ENCODE measurements at regions not wholly inside any gene's neighbourhood (a gene's known extent, or its start where the extent isn't known, plus 50 kb on each side); places are given as distances from the start of the nearest gene placed in this dataset.

- H3K36me3 ChIP-seq (ENCODE audit: control insufficient read depth in 2 of 2, insufficient read depth in 2 of 2, low read length in 2 of 2) = no peaks in the 10 kb centered on the region
- no peak overlapping the region for H3K4me3 ChIP-seq (ENCODE audit: low read length in 2 of 2)
- no peaks in the 10 kb centered on the region for H3K9me3 ChIP-seq (ENCODE audit: control insufficient read depth in 2 of 2, low read length in 2 of 2)
- H3K9ac ChIP-seq (ENCODE audit: low read length in 2 of 2) = no peak overlapping the region
- no peak overlapping the region for H3K27ac ChIP-seq (ENCODE audit: low read length)
- no peaks in the 10 kb centered on the region for H3K27me3 ChIP-seq (ENCODE audit: control insufficient read depth in 1 of 2, insufficient read depth in 2 of 2, low read length in 2 of 2)
- no peaks in the 10 kb centered on the region for H3K4me1 ChIP-seq (ENCODE audit: control insufficient read depth, insufficient read depth, low read length)
Observed at GRCh38 chr10:64313967-64314366, 792.8 kb downstream of the REEP3 start.

- Histone ChIP-seq H3K27ac (ENCODE audit: low read length) (no peak overlapping the region), H3K4me3 (ENCODE audit: low read length in 2 of 2) (no peak overlapping the region), H3K27me3 (ENCODE audit: control insufficient read depth in 1 of 2, insufficient read depth in 2 of 2, low read length in 2 of 2) (no peaks in the 10 kb centered on the region), H3K9ac (ENCODE audit: low read length in 2 of 2) (no peak overlapping the region), H3K36me3 (ENCODE audit: control insufficient read depth in 2 of 2, insufficient read depth in 2 of 2, low read length in 2 of 2) (no peaks in the 10 kb centered on the region), H3K4me1 (ENCODE audit: control insufficient read depth, insufficient read depth, low read length) (no peaks in the 10 kb centered on the region), H3K9me3 (ENCODE audit: control insufficient read depth in 2 of 2, low read length in 2 of 2) (no peaks in the 10 kb centered on the region)
Observed at GRCh38 chr10:64316416-64316815, 795.2 kb downstream of the REEP3 start.

- H3K36me3 ChIP-seq (ENCODE audit: control insufficient read depth in 2 of 2, insufficient read depth in 2 of 2, low read length in 2 of 2) = no peaks in the 10 kb centered on the region
- no peak overlapping the region for H3K27ac ChIP-seq (ENCODE audit: low read length)
- H3K9me3 ChIP-seq (ENCODE audit: control insufficient read depth in 2 of 2, low read length in 2 of 2) = no peaks in the 10 kb centered on the region
- no peak overlapping the region for H3K4me3 ChIP-seq (ENCODE audit: low read length in 2 of 2)
- no peak overlapping the region for H3K9ac ChIP-seq (ENCODE audit: low read length in 2 of 2)
- H3K27me3 ChIP-seq (ENCODE audit: control insufficient read depth in 1 of 2, insufficient read depth in 2 of 2, low read length in 2 of 2) = no peaks in the 10 kb centered on the region
- H3K4me1 ChIP-seq (ENCODE audit: control insufficient read depth, insufficient read depth, low read length) = no peaks in the 10 kb centered on the region
Observed at GRCh38 chr10:64316833-64317232, 795.6 kb downstream of the REEP3 start.

GRCh38 chr10:64320448-64320847 is 799.2 kb downstream of the REEP3 start:
- Histone ChIP-seq H3K27ac (ENCODE audit: low read length) (no peak overlapping the region), H3K27me3 (ENCODE audit: control insufficient read depth in 1 of 2, insufficient read depth in 2 of 2, low read length in 2 of 2) (no peaks in the 10 kb centered on the region), H3K9ac (ENCODE audit: low read length in 2 of 2) (no peak overlapping the region), H3K4me3 (ENCODE audit: low read length in 2 of 2) (no peak overlapping the region), H3K9me3 (ENCODE audit: control insufficient read depth in 2 of 2, low read length in 2 of 2) (no peaks in the 10 kb centered on the region), H3K4me1 (ENCODE audit: control insufficient read depth, insufficient read depth, low read length) (no peaks in the 10 kb centered on the region), H3K36me3 (ENCODE audit: control insufficient read depth in 2 of 2, insufficient read depth in 2 of 2, low read length in 2 of 2) (no peaks in the 10 kb centered on the region)

GRCh38 chr10:64329510-64329909 is 808.3 kb downstream of the REEP3 start:
- Histone ChIP-seq H3K4me1 (ENCODE audit: control insufficient read depth, insufficient read depth, low read length) (no peaks in the 10 kb centered on the region), H3K4me3 (ENCODE audit: low read length in 2 of 2) (no peak overlapping the region), H3K27ac (ENCODE audit: low read length) (no peak overlapping the region), H3K9ac (ENCODE audit: low read length in 2 of 2) (no peak overlapping the region), H3K9me3 (ENCODE audit: control insufficient read depth in 2 of 2, low read length in 2 of 2) (no peaks in the 10 kb centered on the region), H3K27me3 (ENCODE audit: control insufficient read depth in 1 of 2, insufficient read depth in 2 of 2, low read length in 2 of 2) (no peaks in the 10 kb centered on the region), H3K36me3 (ENCODE audit: control insufficient read depth in 2 of 2, insufficient read depth in 2 of 2, low read length in 2 of 2) (no peaks in the 10 kb centered on the region)

GRCh38 chr10:64332551-64332950 is 811.4 kb downstream of the REEP3 start:
- H3K9me3 ChIP-seq (ENCODE audit: control insufficient read depth in 2 of 2, low read length in 2 of 2) = no peaks in the 10 kb centered on the region
- no peak overlapping the region for H3K9ac ChIP-seq (ENCODE audit: low read length in 2 of 2)
- no peaks in the 10 kb centered on the region for H3K36me3 ChIP-seq (ENCODE audit: control insufficient read depth in 2 of 2, insufficient read depth in 2 of 2, low read length in 2 of 2)
- no peak overlapping the region for H3K4me3 ChIP-seq (ENCODE audit: low read length in 2 of 2)
- no peaks in the 10 kb centered on the region for H3K4me1 ChIP-seq (ENCODE audit: control insufficient read depth, insufficient read depth, low read length)
- H3K27ac ChIP-seq (ENCODE audit: low read length) = no peak overlapping the region
- no peaks in the 10 kb centered on the region for H3K27me3 ChIP-seq (ENCODE audit: control insufficient read depth in 1 of 2, insufficient read depth in 2 of 2, low read length in 2 of 2)

GRCh38 chr10:64334084-64334483 is 812.9 kb downstream of the REEP3 start:
- no peak overlapping the region for H3K9ac ChIP-seq (ENCODE audit: low read length in 2 of 2)
- H3K9me3 ChIP-seq (ENCODE audit: control insufficient read depth in 2 of 2, low read length in 2 of 2) = no peaks in the 10 kb centered on the region
- no peaks in the 10 kb centered on the region for H3K4me1 ChIP-seq (ENCODE audit: control insufficient read depth, insufficient read depth, low read length)
- H3K36me3 ChIP-seq (ENCODE audit: control insufficient read depth in 2 of 2, insufficient read depth in 2 of 2, low read length in 2 of 2) = no peaks in the 10 kb centered on the region
- no peak overlapping the region for H3K4me3 ChIP-seq (ENCODE audit: low read length in 2 of 2)
- no peaks in the 10 kb centered on the region for H3K27me3 ChIP-seq (ENCODE audit: control insufficient read depth in 1 of 2, insufficient read depth in 2 of 2, low read length in 2 of 2)
- H3K27ac ChIP-seq (ENCODE audit: low read length) = no peak overlapping the region

GRCh38 chr10:64344211-64344610 is 823.0 kb downstream of the REEP3 start:
- H3K4me3 ChIP-seq (ENCODE audit: low read length in 2 of 2) = no peak overlapping the region
- no peaks in the 10 kb centered on the region for H3K4me1 ChIP-seq (ENCODE audit: control insufficient read depth, insufficient read depth, low read length)
- H3K36me3 ChIP-seq (ENCODE audit: control insufficient read depth in 2 of 2, insufficient read depth in 2 of 2, low read length in 2 of 2) = no peaks in the 10 kb centered on the region
- H3K9ac ChIP-seq (ENCODE audit: low read length in 2 of 2) = no peak overlapping the region
- no peaks in the 10 kb centered on the region for H3K27me3 ChIP-seq (ENCODE audit: control insufficient read depth in 1 of 2, insufficient read depth in 2 of 2, low read length in 2 of 2)
- H3K9me3 ChIP-seq (ENCODE audit: control insufficient read depth in 2 of 2, low read length in 2 of 2) = no peaks in the 10 kb centered on the region
- no peak overlapping the region for H3K27ac ChIP-seq (ENCODE audit: low read length)

- no peaks in the 10 kb centered on the region for H3K27me3 ChIP-seq (ENCODE audit: control insufficient read depth in 1 of 2, insufficient read depth in 2 of 2, low read length in 2 of 2)
- H3K9me3 ChIP-seq (ENCODE audit: control insufficient read depth in 2 of 2, low read length in 2 of 2) = no peaks in the 10 kb centered on the region
- H3K4me3 ChIP-seq (ENCODE audit: low read length in 2 of 2) = no peak overlapping the region
- no peaks in the 10 kb centered on the region for H3K36me3 ChIP-seq (ENCODE audit: control insufficient read depth in 2 of 2, insufficient read depth in 2 of 2, low read length in 2 of 2)
- no peak overlapping the region for H3K27ac ChIP-seq (ENCODE audit: low read length)
- no peak overlapping the region for H3K9ac ChIP-seq (ENCODE audit: low read length in 2 of 2)
- no peaks in the 10 kb centered on the region for H3K4me1 ChIP-seq (ENCODE audit: control insufficient read depth, insufficient read depth, low read length)
Observed at GRCh38 chr10:64345856-64346255, 824.7 kb downstream of the REEP3 start.

- Histone ChIP-seq H3K9ac (ENCODE audit: low read length in 2 of 2) (no peak overlapping the region), H3K4me3 (ENCODE audit: low read length in 2 of 2) (no peak overlapping the region), H3K9me3 (ENCODE audit: control insufficient read depth in 2 of 2, low read length in 2 of 2) (no peaks in the 10 kb centered on the region)
Observed at GRCh38 chr10:64346389-64346788, 825.2 kb downstream of the REEP3 start.

GRCh38 chr10:64350665-64351064 is 829.5 kb downstream of the REEP3 start:
- H3K4me3 ChIP-seq (ENCODE audit: low read length in 2 of 2) = no peak overlapping the region
- no peaks in the 10 kb centered on the region for H3K4me1 ChIP-seq (ENCODE audit: control insufficient read depth, insufficient read depth, low read length)
- no peaks in the 10 kb centered on the region for H3K36me3 ChIP-seq (ENCODE audit: control insufficient read depth in 2 of 2, insufficient read depth in 2 of 2, low read length in 2 of 2)
- no peak overlapping the region for H3K9ac ChIP-seq (ENCODE audit: low read length in 2 of 2)
- H3K27me3 ChIP-seq (ENCODE audit: control insufficient read depth in 1 of 2, insufficient read depth in 2 of 2, low read length in 2 of 2) = no peaks in the 10 kb centered on the region
- H3K9me3 ChIP-seq (ENCODE audit: control insufficient read depth in 2 of 2, low read length in 2 of 2) = no peaks in the 10 kb centered on the region
- no peak overlapping the region for H3K27ac ChIP-seq (ENCODE audit: low read length)

More at GRCh38 chr10:64346389-64346788, 825.2 kb downstream of the REEP3 start:
- H3K27ac ChIP-seq (ENCODE audit: low read length) = no peak overlapping the region
- H3K27me3 ChIP-seq (ENCODE audit: control insufficient read depth in 1 of 2, insufficient read depth in 2 of 2, low read length in 2 of 2) = no peaks in the 10 kb centered on the region
- no peaks in the 10 kb centered on the region for H3K4me1 ChIP-seq (ENCODE audit: control insufficient read depth, insufficient read depth, low read length)
- H3K36me3 ChIP-seq (ENCODE audit: control insufficient read depth in 2 of 2, insufficient read depth in 2 of 2, low read length in 2 of 2) = no peaks in the 10 kb centered on the region

Measured in stomach smooth muscle (tissue), 2 donors.